Neural crest cell (in vitro differentiated cells): ENCODE measurements at regions not wholly inside any gene's neighbourhood (a gene's known extent, or its start where the extent isn't known, plus 50 kb on each side); places are given as distances from the start of the nearest gene placed in this dataset.

Source experiments
- DNase-seq: peaks from one replicate; pipeline ENCODE4 v3.0.0; 2021; ENCODE audit warnings: low read depth, mixed read lengths, low spot score
- H3K27ac Mint-ChIP-seq: one replicate; pipeline ENCODE4 v1.8.0; 2021; ENCODE audit warnings: mild to moderate bottlenecking, mixed read lengths; ENCODE audit not compliant: unreplicated experiment
- H3K27me3 Mint-ChIP-seq: 2 replicates; pipeline ENCODE4 v1.8.0; 2021; ENCODE audit warnings: low read depth, mild to moderate bottlenecking, mixed read lengths
- H3K36me3 Mint-ChIP-seq: 2 replicates; pipeline ENCODE4 v1.8.0; 2021; ENCODE audit warnings: low read depth, mild to moderate bottlenecking, mixed read lengths
- H3K4me1 Mint-ChIP-seq: 2 replicates; pipeline ENCODE4 v1.8.0; 2021; ENCODE audit warnings: mixed read lengths
- H3K4me3 Mint-ChIP-seq: one replicate; pipeline ENCODE4 v1.8.0; 2021; ENCODE audit warnings: mild to moderate bottlenecking, mixed read lengths
- H3K9me3 Mint-ChIP-seq: 2 replicates; pipeline ENCODE4 v1.8.0; 2021; ENCODE audit warnings: mixed read lengths
- CTCF ChIP-seq: fragments of 200-600 bp; sonication (generic); conservative IDR thresholded peaks from 2 replicates; pipeline ENCODE4 v1.5.0; 2021; ENCODE audit warnings: antibody characterized with exemption, mild to moderate bottlenecking

GRCh38 chr6:137734005-137734874 lies 132.8 kb upstream of the TNFAIP3 start:
- Mint-ChIP-seq H3K27ac (no peak overlapping the region), H3K4me3 (no peak overlapping the region), H3K36me3 (no peaks in the 10 kb centered on the region), H3K4me1 (no peaks in the 10 kb centered on the region), H3K27me3 (no peaks in the 10 kb centered on the region), H3K9me3 (no peaks in the 10 kb centered on the region)
- TF ChIP-seq CTCF: no peak
- DNase-seq: no peak

- H3K36me3 Mint-ChIP-seq: no peaks in the 10 kb centered on the region
- TF ChIP-seq CTCF: no peak
- H3K27ac Mint-ChIP-seq: no peak overlapping the region
- H3K9me3 Mint-ChIP-seq: no peaks in the 10 kb centered on the region
- no peak for DNase-seq
- H3K27me3 Mint-ChIP-seq: no peaks in the 10 kb centered on the region
- H3K4me3 Mint-ChIP-seq: no peak overlapping the region
- no peaks in the 10 kb centered on the region for H3K4me1 Mint-ChIP-seq
Measured at GRCh38 chr6:137734875-137735182, 132.2 kb upstream of the TNFAIP3 start.

GRCh38 chr6:137736048-137736818 lies 130.8 kb upstream of the TNFAIP3 start:
- no peaks in the 10 kb centered on the region for H3K9me3 Mint-ChIP-seq
- TF ChIP-seq CTCF: no peak
- no peaks in the 10 kb centered on the region for H3K27me3 Mint-ChIP-seq
- no peaks in the 10 kb centered on the region for H3K4me1 Mint-ChIP-seq
- no peak for DNase-seq
- no peak overlapping the region for H3K27ac Mint-ChIP-seq
- H3K36me3 Mint-ChIP-seq: no peaks in the 10 kb centered on the region
- H3K4me3 Mint-ChIP-seq: no peak overlapping the region

GRCh38 chr6:137736911-137737310 lies 130.1 kb upstream of the TNFAIP3 start:
- H3K4me3 Mint-ChIP-seq: no peak overlapping the region
- no peak overlapping the region for H3K27ac Mint-ChIP-seq
- no peak for DNase-seq
- no peaks in the 10 kb centered on the region for H3K27me3 Mint-ChIP-seq
- TF ChIP-seq CTCF: no peak
- no peaks in the 10 kb centered on the region for H3K4me1 Mint-ChIP-seq
- H3K36me3 Mint-ChIP-seq: no peaks in the 10 kb centered on the region
- no peaks in the 10 kb centered on the region for H3K9me3 Mint-ChIP-seq

- Mint-ChIP-seq H3K27me3 (no peaks in the 10 kb centered on the region), H3K4me1 (no peaks in the 10 kb centered on the region), H3K4me3 (no peak overlapping the region), H3K36me3 (no peaks in the 10 kb centered on the region), H3K27ac (no peak overlapping the region), H3K9me3 (no peaks in the 10 kb centered on the region)
- no peak for DNase-seq
- TF ChIP-seq CTCF: no peak
Measured at GRCh38 chr6:137737836-137738596, 129.0 kb upstream of the TNFAIP3 start.
